ENCODE measurements at regions not wholly inside any gene's neighbourhood (a gene's known extent, or its start where the extent isn't known, plus 50 kb on each side); places are given as distances from the start of the nearest gene placed in this dataset.

DNA sequence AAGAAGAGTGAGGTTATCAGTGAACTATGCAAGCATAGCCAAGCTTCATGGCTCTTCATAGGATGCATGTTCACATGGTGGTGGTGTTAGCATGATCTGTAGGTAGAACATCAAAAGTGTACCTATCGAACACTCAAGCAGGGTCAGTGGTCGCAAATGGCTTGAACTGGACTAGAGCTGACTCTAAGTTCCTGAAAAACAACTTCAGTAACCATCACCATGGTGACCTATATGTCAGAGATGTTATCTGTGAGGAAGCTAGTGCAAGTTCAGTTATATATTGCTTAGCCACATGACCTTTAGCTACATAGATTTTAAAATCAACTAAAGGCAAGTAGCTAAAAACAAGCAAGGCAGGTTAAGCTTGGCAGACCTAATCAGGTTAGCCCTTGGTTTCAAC is 163.1 kb upstream of the AGR3 start (continued):
- TF ChIP-seq, protein P1, sequence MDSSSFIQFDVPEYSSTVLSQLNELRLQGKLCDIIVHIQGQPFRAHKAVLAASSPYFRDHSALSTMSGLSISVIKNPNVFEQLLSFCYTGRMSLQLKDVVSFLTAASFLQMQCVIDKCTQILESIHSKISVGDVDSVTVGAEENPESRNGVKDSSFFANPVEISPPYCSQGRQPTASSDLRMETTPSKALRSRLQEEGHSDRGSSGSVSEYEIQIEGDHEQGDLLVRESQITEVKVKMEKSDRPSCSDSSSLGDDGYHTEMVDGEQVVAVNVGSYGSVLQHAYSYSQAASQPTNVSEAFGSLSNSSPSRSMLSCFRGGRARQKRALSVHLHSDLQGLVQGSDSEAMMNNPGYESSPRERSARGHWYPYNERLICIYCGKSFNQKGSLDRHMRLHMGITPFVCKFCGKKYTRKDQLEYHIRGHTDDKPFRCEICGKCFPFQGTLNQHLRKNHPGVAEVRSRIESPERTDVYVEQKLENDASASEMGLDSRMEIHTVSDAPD (CRISPR knock-in tag; IDR thresholded peaks at IDR 0.05) = no peak
- TF ChIP-seq TOPORS (CRISPR knock-in tag; IDR thresholded peaks at IDR 0.05) (no peak), AGO2 (optimal IDR thresholded peaks at IDR 0.05; ENCODE audit: low read depth, low read length) (no peak), GTF3A (CRISPR knock-in tag; conservative IDR thresholded peaks at IDR 0.05) (no peak)

DNA sequence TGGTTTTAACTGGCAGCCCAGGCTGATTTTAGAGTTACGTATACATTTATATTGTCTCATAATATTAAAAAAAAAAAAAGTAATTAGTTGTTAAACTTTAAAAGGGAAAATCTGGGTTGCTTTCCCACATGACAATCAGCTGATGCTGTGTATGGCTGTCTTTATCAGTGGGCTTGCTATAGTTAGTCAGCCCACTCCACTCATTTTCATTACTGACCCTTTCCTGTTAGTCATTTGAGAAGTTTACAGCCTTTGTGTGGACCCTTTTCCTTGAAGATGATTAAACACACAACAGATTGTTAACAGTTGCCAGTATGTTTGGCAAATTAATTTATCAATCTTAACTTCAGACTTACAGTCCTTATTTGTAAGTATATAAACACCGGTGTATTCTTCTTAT is 164.5 kb upstream of the AGR3 start:
- 96% methylated on average over 2 of the region's 2 CpGs for WGBS (ENCODE audit: low lambda C conversion rate)
- no peak overlapping the region for H3K27ac ChIP-seq (ENCODE audit: extremely low read length, insufficient read depth, low read length)
- no peaks in the 10 kb centered on the region for H3K36me3 ChIP-seq (replicated peaks in 1 of 2; ENCODE audit: control insufficient read depth in 1 of 2, insufficient read depth in 2 of 2, low read length in 2 of 2)
- H4K20me1 ChIP-seq (ENCODE audit: insufficient read depth, low read length) = no peaks in the 10 kb centered on the region
- in situ Hi-C loops (cut with HindIII; ENCODE audit: extremely low pct_ligation_motif_present, low pct_unique_long_range_greater_than_20kb) = no loop called here
- POLR2A ChIA-PET = no interaction called here
- no peaks in the 10 kb centered on the region for H3K79me2 ChIP-seq (ENCODE audit: insufficient read depth, low read length)
- intact Hi-C loops (cut with micrococcal nuclease; ENCODE audit: unreplicated experiment) = no loop called here
- peaks cover 25% of the 10 kb centered on the region for H3K4me1 ChIP-seq (ENCODE audit: insufficient read depth, low read length)
- no peak overlapping the region for H3K4me3 ChIP-seq (replicated peaks in 1 of 3; ENCODE audit: insufficient read depth in 1 of 3, low read depth in 2 of 3, low read length in 3 of 3)
- no peak overlapping the region for H3K9ac ChIP-seq (ENCODE audit: insufficient read depth, low read depth, low read length)
- H3K9me3 ChIP-seq (ENCODE audit: low read length) = 0 out of 2 replicates have a peak, but pooled peaks cover 4% of the 10 kb centered on the region
- CTCF ChIA-PET (ENCODE audit: low intra/inter-chr PET ratio, low total read pairs) = no interaction called here
- H2AFZ ChIP-seq (ENCODE audit: low read length) = no peak overlapping the region
- DNase-seq (ENCODE audit: low spot score) (no peak), ATAC-seq (no peak), FAIRE-seq (no peak)
- H3K27me3 ChIP-seq (ENCODE audit: control insufficient read depth in 1 of 2, insufficient read depth in 2 of 2, low read length in 2 of 2) = no peaks in the 10 kb centered on the region
- no TSS peak for BruUV-seq (replicated peaks)
- H3K4me2 ChIP-seq (ENCODE audit: low read depth, low read length) = no peak overlapping the region
- TF ChIP-seq ZNF260 (CRISPR knock-in tag; IDR thresholded peaks at IDR 0.05; ENCODE audit: borderline replicate concordance, low read depth) (no peak), NFATC3 (CRISPR knock-in tag; IDR thresholded peaks at IDR 0.05) (no peak), ZNF367 (CRISPR knock-in tag; IDR thresholded peaks at IDR 0.05; ENCODE audit: borderline replicate concordance) (no peak), ZNF703 (CRISPR knock-in tag; IDR thresholded peaks at IDR 0.05; ENCODE audit: borderline replicate concordance) (no peak), ZNF24 (IDR thresholded peaks at IDR 0.05) (no peak)
- TF ChIP-seq, protein P2, sequence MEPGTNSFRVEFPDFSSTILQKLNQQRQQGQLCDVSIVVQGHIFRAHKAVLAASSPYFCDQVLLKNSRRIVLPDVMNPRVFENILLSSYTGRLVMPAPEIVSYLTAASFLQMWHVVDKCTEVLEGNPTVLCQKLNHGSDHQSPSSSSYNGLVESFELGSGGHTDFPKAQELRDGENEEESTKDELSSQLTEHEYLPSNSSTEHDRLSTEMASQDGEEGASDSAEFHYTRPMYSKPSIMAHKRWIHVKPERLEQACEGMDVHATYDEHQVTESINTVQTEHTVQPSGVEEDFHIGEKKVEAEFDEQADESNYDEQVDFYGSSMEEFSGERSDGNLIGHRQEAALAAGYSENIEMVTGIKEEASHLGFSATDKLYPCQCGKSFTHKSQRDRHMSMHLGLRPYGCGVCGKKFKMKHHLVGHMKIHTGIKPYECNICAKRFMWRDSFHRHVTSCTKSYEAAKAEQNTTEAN (CRISPR knock-in tag; conservative IDR thresholded peaks at IDR 0.05) = no peak
- TF ChIP-seq, protein P3, sequence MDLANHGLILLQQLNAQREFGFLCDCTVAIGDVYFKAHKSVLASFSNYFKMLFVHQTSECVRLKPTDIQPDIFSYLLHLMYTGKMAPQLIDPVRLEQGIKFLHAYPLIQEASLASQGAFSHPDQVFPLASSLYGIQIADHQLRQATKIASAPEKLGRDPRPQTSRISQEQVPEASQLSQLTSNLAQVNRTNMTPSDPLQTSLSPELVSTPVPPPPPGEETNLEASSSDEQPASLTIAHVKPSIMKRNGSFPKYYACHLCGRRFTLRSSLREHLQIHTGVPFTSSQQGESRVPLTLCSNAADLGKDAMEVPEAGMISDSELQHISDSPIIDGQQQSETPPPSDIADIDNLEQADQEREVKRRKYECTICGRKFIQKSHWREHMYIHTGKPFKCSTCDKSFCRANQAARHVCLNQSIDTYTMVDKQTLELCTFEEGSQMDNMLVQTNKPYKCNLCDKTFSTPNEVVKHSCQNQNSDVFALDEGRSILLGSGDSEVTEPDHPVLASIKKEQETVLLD (CRISPR knock-in tag; IDR thresholded peaks at IDR 0.05; ENCODE audit: low read depth) = no peak
- TF ChIP-seq, protein P4, sequence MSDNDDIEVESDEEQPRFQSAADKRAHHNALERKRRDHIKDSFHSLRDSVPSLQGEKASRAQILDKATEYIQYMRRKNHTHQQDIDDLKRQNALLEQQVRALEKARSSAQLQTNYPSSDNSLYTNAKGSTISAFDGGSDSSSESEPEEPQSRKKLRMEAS (IDR thresholded peaks at IDR 0.05) = no peak
- TF ChIP-seq, protein P5, sequence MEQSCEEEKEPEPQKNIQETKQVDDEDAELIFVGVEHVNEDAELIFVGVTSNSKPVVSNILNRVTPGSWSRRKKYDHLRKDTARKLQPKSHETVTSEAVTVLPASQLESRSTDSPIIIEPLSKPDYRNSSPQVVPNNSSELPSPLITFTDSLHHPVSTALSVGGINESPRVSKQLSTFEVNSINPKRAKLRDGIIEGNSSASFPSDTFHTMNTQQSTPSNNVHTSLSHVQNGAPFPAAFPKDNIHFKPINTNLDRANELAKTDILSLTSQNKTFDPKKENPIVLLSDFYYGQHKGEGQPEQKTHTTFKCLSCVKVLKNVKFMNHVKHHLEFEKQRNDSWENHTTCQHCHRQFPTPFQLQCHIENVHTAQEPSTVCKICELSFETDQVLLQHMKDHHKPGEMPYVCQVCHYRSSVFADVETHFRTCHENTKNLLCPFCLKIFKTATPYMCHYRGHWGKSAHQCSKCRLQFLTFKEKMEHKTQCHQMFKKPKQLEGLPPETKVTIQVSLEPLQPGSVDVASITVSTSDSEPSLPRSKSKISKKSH (CRISPR knock-in tag; IDR thresholded peaks at IDR 0.05; ENCODE audit: borderline replicate concordance) = no peak
- TF ChIP-seq, protein P6, sequence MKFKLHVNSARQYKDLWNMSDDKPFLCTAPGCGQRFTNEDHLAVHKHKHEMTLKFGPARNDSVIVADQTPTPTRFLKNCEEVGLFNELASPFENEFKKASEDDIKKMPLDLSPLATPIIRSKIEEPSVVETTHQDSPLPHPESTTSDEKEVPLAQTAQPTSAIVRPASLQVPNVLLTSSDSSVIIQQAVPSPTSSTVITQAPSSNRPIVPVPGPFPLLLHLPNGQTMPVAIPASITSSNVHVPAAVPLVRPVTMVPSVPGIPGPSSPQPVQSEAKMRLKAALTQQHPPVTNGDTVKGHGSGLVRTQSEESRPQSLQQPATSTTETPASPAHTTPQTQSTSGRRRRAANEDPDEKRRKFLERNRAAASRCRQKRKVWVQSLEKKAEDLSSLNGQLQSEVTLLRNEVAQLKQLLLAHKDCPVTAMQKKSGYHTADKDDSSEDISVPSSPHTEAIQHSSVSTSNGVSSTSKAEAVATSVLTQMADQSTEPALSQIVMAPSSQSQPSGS (CRISPR knock-in tag; IDR thresholded peaks at IDR 0.05) = no peak
- TF ChIP-seq, protein P7, sequence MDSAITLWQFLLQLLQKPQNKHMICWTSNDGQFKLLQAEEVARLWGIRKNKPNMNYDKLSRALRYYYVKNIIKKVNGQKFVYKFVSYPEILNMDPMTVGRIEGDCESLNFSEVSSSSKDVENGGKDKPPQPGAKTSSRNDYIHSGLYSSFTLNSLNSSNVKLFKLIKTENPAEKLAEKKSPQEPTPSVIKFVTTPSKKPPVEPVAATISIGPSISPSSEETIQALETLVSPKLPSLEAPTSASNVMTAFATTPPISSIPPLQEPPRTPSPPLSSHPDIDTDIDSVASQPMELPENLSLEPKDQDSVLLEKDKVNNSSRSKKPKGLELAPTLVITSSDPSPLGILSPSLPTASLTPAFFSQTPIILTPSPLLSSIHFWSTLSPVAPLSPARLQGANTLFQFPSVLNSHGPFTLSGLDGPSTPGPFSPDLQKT (CRISPR knock-in tag; IDR thresholded peaks at IDR 0.05; ENCODE audit: borderline replicate concordance) = no peak

Data from HepG2 (cell line).